IMR-90 (cell line): ENCODE measurements at regions not wholly inside any gene's neighbourhood (a gene's known extent, or its start where the extent isn't known, plus 50 kb on each side); places are given as distances from the start of the nearest gene placed in this dataset.

Experiments
- ATAC-seq: fragments of 200-7000 bp; cut with Tn5 transposase; 2 replicates; pipeline ENCODE4 v1.9.1; 2020; ENCODE audit warnings: low read depth, mild to moderate bottlenecking, moderate library complexity
- BruUV-seq: library from RNA; stranded (reverse); fragments of 400-500 nt; replicated peaks from 2 replicates; lab custom pipeline; 2021; lab: Mats Ljungman, UMichigan
- CTCF ChIA-PET: fragments of 300-600 bp; formaldehyde crosslinking; extraction: SDS; loops from one replicate; lab custom pipeline; 2021; ENCODE audit warnings: antibody characterized with exemption; lab: Yijun Ruan, JAX
- POLR2A ChIA-PET: fragments of 300-600 bp; sonication (Branson Sonifier 250); formaldehyde crosslinking; loops from one replicate; lab custom pipeline; 2022; ENCODE audit warnings: antibody characterized with exemption; ENCODE audit not compliant: unreplicated experiment; lab: Charles Lee
- DNase-seq: peaks from one replicate; pipeline ENCODE4 v3.0.0; 2013
- H2AFZ ChIP-seq: replicated peaks from 2 replicates; pipeline ENCODE3; 2013; ENCODE audit warnings: low read length, mild to moderate bottlenecking; ENCODE audit not compliant: poor library complexity
- H2AK5ac ChIP-seq: 2 replicates; pipeline ENCODE4 v1.6.1; 2013; ENCODE audit warnings: low read depth, low read length, inconsistent platforms
- H2AK9ac ChIP-seq: replicated peaks from 2 replicates; pipeline ENCODE3; 2013; ENCODE audit warnings: mild to moderate bottlenecking, low read depth, low read length, moderate library complexity; ENCODE audit not compliant: poor library complexity
- H2BK120ac ChIP-seq: 2 replicates; pipeline ENCODE4 v1.6.1; 2013; ENCODE audit warnings: low read depth, low read length, inconsistent platforms
- H2BK15ac ChIP-seq: 3 replicates; pipeline ENCODE4 v1.6.1; 2013; ENCODE audit warnings: low read depth, low read length, inconsistent platforms
- H2BK20ac ChIP-seq: 2 replicates; pipeline ENCODE4 v1.6.1; 2013; ENCODE audit warnings: low read depth, mild to moderate bottlenecking, inconsistent platforms, low read length, moderate library complexity
- H2BK5ac ChIP-seq: 2 replicates; pipeline ENCODE4 v1.6.1; 2013; ENCODE audit warnings: mild to moderate bottlenecking, low read depth, low read length, inconsistent platforms; ENCODE audit not compliant: poor library complexity, severe bottlenecking
- H3K14ac ChIP-seq: replicated peaks from 2 replicates; pipeline ENCODE4 v1.6.1; 2013; ENCODE audit warnings: low read depth, low read length, inconsistent platforms
- H3K18ac ChIP-seq: 2 replicates; pipeline ENCODE4 v1.6.1; 2013; ENCODE audit warnings: low read depth, low read length, control low read depth
- H3K23ac ChIP-seq: 2 replicates; pipeline ENCODE4 v1.6.1; 2013; ENCODE audit warnings: low read depth, low read length, inconsistent platforms
- H3K27ac ChIP-seq: 2 replicates; pipeline ENCODE4 v1.5.1; 2013; ENCODE audit warnings: mild to moderate bottlenecking, control low read depth, low read length; ENCODE audit not compliant: insufficient read depth
- H3K27me3 ChIP-seq: 2 replicates; pipeline ENCODE4 v1.6.1; 2013; ENCODE audit warnings: low read length; ENCODE audit not compliant: control insufficient read depth, insufficient read depth
- H3K36me3 ChIP-seq: 2 replicates; pipeline ENCODE4 v1.6.1; 2013; ENCODE audit warnings: low read length, mixed read lengths; ENCODE audit not compliant: control insufficient read depth, insufficient read depth
- H3K4ac ChIP-seq: 2 replicates; pipeline ENCODE4 v1.6.1; 2013; ENCODE audit warnings: low read depth, low read length, inconsistent platforms
- H3K4me1 ChIP-seq: 2 replicates; pipeline ENCODE4 v1.6.1; 2013; ENCODE audit warnings: low read length, mixed read lengths; ENCODE audit not compliant: control insufficient read depth, insufficient read depth
- H3K4me2 ChIP-seq: 2 replicates; pipeline ENCODE4 v1.6.1; 2013; ENCODE audit warnings: low read depth, mild to moderate bottlenecking, control low read depth, low read length, moderate library complexity
- H3K4me3 ChIP-seq: 2 replicates; pipeline ENCODE4 v1.5.1; 2013; ENCODE audit warnings: low read depth, mild to moderate bottlenecking, control low read depth, low read length, moderate library complexity; ENCODE audit not compliant: insufficient read depth
- H3K56ac ChIP-seq: 2 replicates; pipeline ENCODE4 v1.6.1; 2013; ENCODE audit warnings: low read length, inconsistent platforms; ENCODE audit not compliant: insufficient read depth; ENCODE audit errors: extremely low read depth
- H3K79me1 ChIP-seq, 2 experiments: 2 replicates each; pipeline ENCODE4 v1.6.1; 2013; ENCODE audit warnings: low read length in 2 of 2, inconsistent platforms in 1 of 2, low read depth in 1 of 2
- H3K9ac ChIP-seq: 2 replicates; pipeline ENCODE4 v1.6.1; 2013; ENCODE audit warnings: low read depth, low read length, control low read depth
- H3K9me1 ChIP-seq: 2 replicates; pipeline ENCODE4 v1.6.1; 2013; ENCODE audit warnings: low read length, inconsistent platforms; ENCODE audit not compliant: insufficient read depth
- H3K9me3 ChIP-seq: 2 replicates; pipeline ENCODE4 v1.6.1; 2013; ENCODE audit warnings: low read length; ENCODE audit not compliant: control insufficient read depth, insufficient read depth
- H4K20me1 ChIP-seq: 2 replicates; pipeline ENCODE4 v1.6.1; 2013; ENCODE audit warnings: low read length, inconsistent platforms; ENCODE audit not compliant: insufficient read depth
- H4K5ac ChIP-seq: 2 replicates; pipeline ENCODE4 v1.6.1; 2013; ENCODE audit warnings: mild to moderate bottlenecking, low read depth, low read length, control low read depth
- H4K8ac ChIP-seq, 2 experiments: 2 replicates each; pipeline ENCODE4 v1.6.1; 2013; ENCODE audit warnings: low read depth in 2 of 2, low read length in 2 of 2, control low read depth in 1 of 2, inconsistent platforms in 1 of 2
- H4K91ac ChIP-seq: 2 replicates; pipeline ENCODE4 v1.6.1; 2013; ENCODE audit warnings: low read depth, low read length, inconsistent platforms; ENCODE audit not compliant: insufficient read depth
- CEBPB ChIP-seq: IDR thresholded peaks from 2 replicates; pipeline ENCODE4 v1.6.1; 2012; ENCODE audit warnings: low read depth, low read length, improper control_type of control experiment
- CTCF ChIP-seq: conservative IDR thresholded peaks from 2 replicates; pipeline ENCODE4 v1.5.1; 2012; ENCODE audit warnings: mild to moderate bottlenecking, low read depth, low read length, improper control_type of control experiment
- ELK1 ChIP-seq: fragments of 150-350 bp; IDR thresholded peaks from 2 replicates; pipeline ENCODE4 v1.6.1; 2016; ENCODE audit warnings: low read depth, mild to moderate bottlenecking, low read length, moderate library complexity, borderline replicate concordance
- FOS ChIP-seq: fragments of 150-350 bp; IDR thresholded peaks from 2 replicates; pipeline ENCODE4 v1.6.1; 2016; ENCODE audit warnings: low read depth, low read length
- POLR2A ChIP-seq: IDR thresholded peaks from 2 replicates; pipeline ENCODE4 v1.6.1; 2012; ENCODE audit warnings: mild to moderate bottlenecking, low read depth, low read length
- USF2 ChIP-seq: fragments of 150-350 bp; IDR thresholded peaks from 2 replicates; pipeline ENCODE4 v1.6.1; 2017; ENCODE audit warnings: mild to moderate bottlenecking, antibody characterized with exemption, low read length, low read depth
- WGBS, 2 experiments: methylation state at CpG; one replicate each; pipeline versions ENCODE4 v1.1.5 to v1.1.7; 2013; ENCODE audit warnings: missing lambda C conversion rate in 2 of 2; ENCODE audit not compliant: insufficient read length in 1 of 2; ENCODE audit errors: extremely low coverage in 2 of 2; 5-methylcytosine and 5-hydroxymethylcytosine counted together
- dilution Hi-C: fragments of 300-500 bp; cut with HindIII; formaldehyde crosslinking; loops from one replicate; pipeline ENCODE4 v1.14.3; 2018; ENCODE audit warnings: low sequenced_read_pairs; ENCODE audit not compliant: unreplicated experiment
- in situ Hi-C: fragments of 300-500 bp; cut with MboI; formaldehyde crosslinking; loops from 3 replicates; pipeline ENCODE4 v1.14.3; 2019; ENCODE audit warnings: low sequenced_read_pairs, inconsistent platforms, mixed read lengths
- intact Hi-C: fragments of 100-400 bp; cut with micrococcal nuclease; formaldehyde crosslinking; loops from 2 replicates; pipeline ENCODE4 v1.10.0; 2022

DNA sequence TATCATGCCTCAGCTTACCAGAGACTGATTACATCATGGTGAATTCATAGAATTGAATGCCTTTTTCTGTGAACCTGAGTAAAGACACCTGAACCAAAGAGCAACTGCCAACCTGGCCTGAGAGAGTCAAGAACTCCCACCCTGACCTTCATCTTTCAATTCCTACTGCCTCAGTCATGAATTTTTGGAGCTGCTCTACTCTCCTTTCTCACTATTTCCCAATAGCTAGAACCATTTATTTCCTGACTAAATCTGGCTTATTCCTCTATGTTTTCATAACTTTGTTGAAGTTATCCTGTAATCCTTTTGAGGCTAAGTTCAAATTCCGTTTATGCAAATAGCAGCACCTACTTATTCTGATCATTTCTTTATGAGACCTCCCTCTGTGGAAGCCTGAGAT lies 712.4 kb upstream of the UBE2E2 start:
- Histone ChIP-seq H3K36me3 (no peaks in the 10 kb centered on the region), H2BK15ac (no peak overlapping the region), H2BK120ac (no peak overlapping the region), H3K18ac (no peak overlapping the region), H3K4me1 (no peaks in the 10 kb centered on the region), H4K91ac (no peak overlapping the region), H2AK5ac (no peak overlapping the region), H2BK20ac (no peak overlapping the region), H2AK9ac (no peak overlapping the region), H3K4me3 (no peak overlapping the region), H3K79me1 (no peaks in the 10 kb centered on the region), H4K8ac (no peak overlapping the region), H3K56ac (no peak overlapping the region), H4K20me1 (no peaks in the 10 kb centered on the region), H2AFZ (no peak overlapping the region), H3K14ac (no peak overlapping the region), H3K4ac (no peak overlapping the region), H3K23ac (no peak overlapping the region), H3K9ac (no peak overlapping the region), H3K4me2 (no peak overlapping the region), H3K27me3 (no peaks in the 10 kb centered on the region), H4K5ac (no peak overlapping the region), H2BK5ac (no peak overlapping the region), H3K27ac (no peak overlapping the region), H3K9me3 (no peaks in the 10 kb centered on the region), H3K9me1 (no peaks in the 10 kb centered on the region)
- TF ChIP-seq FOS = no peak
- no peak for TF ChIP-seq CEBPB
- TF ChIP-seq ELK1 = no peak
- no peak for TF ChIP-seq POLR2A
- TF ChIP-seq USF2 = no peak
- TF ChIP-seq CTCF = no peak
- DNase-seq (no peak), ATAC-seq (no peak)
- WGBS, 2 experiments = no CpG with 5 or more reads among the region's 1 CpG
- dilution Hi-C loops (no loop called here), intact Hi-C loops (no loop called here), in situ Hi-C loops (no loop called here)
- ChIA-PET CTCF (no interaction called here), POLR2A (no interaction called here)
- BruUV-seq = no TSS peak
